ENCODE measurements at regions not wholly inside any gene's neighbourhood (a gene's known extent, or its start where the extent isn't known, plus 50 kb on each side); places are given as distances from the start of the nearest gene placed in this dataset.
"Not testable (repeated sequence)": the region's sequence is repeated elsewhere in the genome, so short reads cannot be mapped to it uniquely, and the experiment has no call there.

GRCh38 chr2:75408771-75409170 is 152.0 kb downstream of the EVA1A start:
- ATAC-seq: no peak
- H3K4me1 Mint-ChIP-seq (ENCODE audit: low read depth in 2 of 2): no peaks in the 10 kb centered on the region
- peaks cover 10% of the 10 kb centered on the region for H3K36me3 Mint-ChIP-seq
- peaks cover 5 to 16% of the 10 kb centered on the region in 2 donors for H3K27me3 Mint-ChIP-seq
- H3K27ac Mint-ChIP-seq: no peak overlapping the region
- peaks cover 7% of the 10 kb centered on the region for H3K9me3 Mint-ChIP-seq
- H3K4me3 Mint-ChIP-seq: no peak overlapping the region
- DNase-seq (ENCODE audit: low spot score): no peak

- Mint-ChIP-seq H3K27me3 (peaks cover 16 to 28% of the 10 kb centered on the region in 2 donors), H3K4me1 (ENCODE audit: low read depth in 2 of 2) (no peaks in the 10 kb centered on the region), H3K4me3 (no peak overlapping the region), H3K36me3 (peaks cover 10% of the 10 kb centered on the region), H3K9me3 (peaks cover 4% of the 10 kb centered on the region), H3K27ac (no peak overlapping the region)
- DNase-seq (ENCODE audit: low spot score) (no peak), ATAC-seq (no peak)
These were observed 153.7 kb downstream of the EVA1A start for GRCh38 chr2:75407038-75407530.

DNA sequence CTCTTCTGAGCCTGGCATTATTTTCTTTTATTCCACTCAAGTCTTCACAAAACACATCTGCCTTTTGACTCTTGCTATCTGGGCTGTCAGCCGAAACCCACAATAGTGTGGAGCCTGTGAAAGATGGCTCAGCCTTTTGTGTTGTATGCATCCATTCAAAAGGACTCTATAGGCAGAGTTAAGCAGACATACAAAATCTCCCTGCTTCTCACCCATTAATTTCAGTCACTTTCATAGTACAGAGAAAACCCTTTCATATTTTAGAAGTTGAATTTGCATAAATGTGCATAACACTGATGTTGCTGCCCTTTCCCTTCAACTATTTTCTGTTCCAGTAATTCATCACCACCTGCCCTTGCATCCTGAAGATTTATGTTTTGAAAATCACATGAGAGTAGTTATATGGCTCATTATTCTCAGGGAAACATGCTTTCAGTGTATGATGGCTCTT is 154.6 kb downstream of the EVA1A start:
- H3K4me1 Mint-ChIP-seq (ENCODE audit: low read depth in 2 of 2): no peaks in the 10 kb centered on the region
- H3K27ac Mint-ChIP-seq: no peak overlapping the region
- H3K36me3 Mint-ChIP-seq: peaks cover 10% of the 10 kb centered on the region
- H3K4me3 Mint-ChIP-seq: no peak overlapping the region
- H3K27me3 Mint-ChIP-seq: peaks cover 16 to 34% of the 10 kb centered on the region in 2 donors
- H3K9me3 Mint-ChIP-seq: peaks cover 4% of the 10 kb centered on the region
- DNase-seq (ENCODE audit: low spot score) (no peak), ATAC-seq (no peak)

DNA sequence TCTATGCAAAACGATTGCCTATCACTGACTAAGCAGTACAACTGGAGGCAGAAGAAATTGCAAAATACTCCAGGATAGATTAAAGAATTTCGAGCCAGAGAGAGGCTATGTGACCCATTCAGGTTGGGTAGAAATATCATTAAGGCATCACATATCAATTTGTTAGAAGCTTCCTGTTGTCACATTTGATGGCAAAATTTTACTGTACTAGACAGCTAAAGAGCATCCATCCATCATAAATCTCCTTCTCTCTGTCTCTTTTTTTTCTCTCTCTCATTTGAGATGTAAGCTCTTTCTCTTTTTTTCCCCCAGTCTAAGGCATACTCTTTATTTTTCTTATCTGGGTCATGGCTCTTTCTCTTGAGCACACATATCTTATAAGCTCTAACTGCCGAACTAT is 155.7 kb downstream of the EVA1A start:
- peaks cover 15 to 27% of the 10 kb centered on the region in 2 donors for H3K27me3 Mint-ChIP-seq
- no peak overlapping the region for H3K4me3 Mint-ChIP-seq
- ATAC-seq (no peak), DNase-seq (ENCODE audit: low spot score) (no peak)
- H3K36me3 Mint-ChIP-seq: peaks cover 3% of the 10 kb centered on the region
- H3K9me3 Mint-ChIP-seq: no peaks in the 10 kb centered on the region
- no peak overlapping the region for H3K27ac Mint-ChIP-seq
- no peaks in the 10 kb centered on the region for H3K4me1 Mint-ChIP-seq (ENCODE audit: low read depth in 2 of 2)

- peaks cover 14 to 30% of the 10 kb centered on the region in 2 donors for H3K27me3 Mint-ChIP-seq
- H3K36me3 Mint-ChIP-seq: no peaks in the 10 kb centered on the region
- no peak overlapping the region for H3K4me3 Mint-ChIP-seq
- no peak overlapping the region for H3K27ac Mint-ChIP-seq
- H3K9me3 Mint-ChIP-seq: no peaks in the 10 kb centered on the region
- no peak for ATAC-seq
- no peaks in the 10 kb centered on the region for H3K4me1 Mint-ChIP-seq (ENCODE audit: low read depth in 2 of 2)
- DNase-seq (ENCODE audit: low spot score): no peak
These were observed 156.7 kb downstream of the EVA1A start for GRCh38 chr2:75403991-75404428.

- Mint-ChIP-seq H3K4me1 (ENCODE audit: low read depth in 2 of 2) (no peaks in the 10 kb centered on the region), H3K4me3 (no peak overlapping the region), H3K9me3 (no peaks in the 10 kb centered on the region), H3K27ac (no peak overlapping the region), H3K27me3 (peaks cover 2 to 32% of the 10 kb centered on the region in 2 donors), H3K36me3 (no peaks in the 10 kb centered on the region)
- DNase-seq (ENCODE audit: low spot score) (no peak), ATAC-seq (no peak)
These were observed 164.4 kb downstream of the EVA1A start for GRCh38 chr2:75396314-75396713.

DNA sequence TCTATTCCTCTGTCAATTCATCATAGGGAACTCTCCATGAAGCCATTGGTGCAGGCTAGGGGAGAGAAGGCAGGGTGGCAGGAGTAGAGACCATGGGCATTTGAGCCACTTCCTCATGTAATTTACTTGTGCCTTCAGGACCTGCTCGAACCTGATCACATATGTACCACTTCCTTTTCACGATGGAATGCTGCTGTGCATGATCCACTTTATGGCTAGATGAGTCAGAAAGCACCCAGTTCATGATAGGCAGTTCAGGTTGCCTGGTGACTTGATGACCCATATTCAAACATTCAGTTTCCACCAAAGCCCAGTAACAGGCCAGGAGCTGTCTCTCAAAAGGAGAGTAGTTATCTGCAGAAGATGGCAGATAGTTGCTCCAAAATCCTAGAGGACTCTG is 166.0 kb downstream of the EVA1A start:
- peaks cover 2 to 39% of the 10 kb centered on the region in 2 donors for H3K27me3 Mint-ChIP-seq
- not testable (repeated sequence) for H3K36me3 Mint-ChIP-seq; H3K27ac Mint-ChIP-seq; DNase-seq (ENCODE audit: low spot score); H3K4me1 Mint-ChIP-seq (ENCODE audit: low read depth in 2 of 2); H3K9me3 Mint-ChIP-seq; H3K4me3 Mint-ChIP-seq; ATAC-seq

- H3K4me3 Mint-ChIP-seq: no peak overlapping the region
- H3K9me3 Mint-ChIP-seq: no peaks in the 10 kb centered on the region
- no peaks in the 10 kb centered on the region for H3K4me1 Mint-ChIP-seq (ENCODE audit: low read depth in 2 of 2)
These were observed 170.6 kb downstream of the EVA1A start for GRCh38 chr2:75390169-75390568.

GRCh38 chr2:75389271-75389670 is 171.5 kb downstream of the EVA1A start:
- no peak for ATAC-seq
- H3K27me3 Mint-ChIP-seq: peaks cover 3 to 25% of the 10 kb centered on the region in 2 donors
- H3K27ac Mint-ChIP-seq: no peak overlapping the region
- no peaks in the 10 kb centered on the region for H3K9me3 Mint-ChIP-seq
- DNase-seq (ENCODE audit: low spot score): no peak
- H3K4me3 Mint-ChIP-seq: no peak overlapping the region
- H3K36me3 Mint-ChIP-seq: no peaks in the 10 kb centered on the region
- H3K4me1 Mint-ChIP-seq (ENCODE audit: low read depth in 2 of 2): no peaks in the 10 kb centered on the region

More at GRCh38 chr2:75390169-75390568, 170.6 kb downstream of the EVA1A start:
- no peak for ATAC-seq
- DNase-seq (ENCODE audit: low spot score): no peak
- Mint-ChIP-seq H3K36me3 (no peaks in the 10 kb centered on the region), H3K27ac (no peak overlapping the region), H3K27me3 (peaks cover 3 to 16% of the 10 kb centered on the region in 2 donors)

GRCh38 chr2:75381032-75381431 is 179.7 kb downstream of the EVA1A start:
- no peaks in the 10 kb centered on the region for H3K36me3 Mint-ChIP-seq
- no peak for ATAC-seq
- no peak overlapping the region for H3K27ac Mint-ChIP-seq
- no peak for DNase-seq (ENCODE audit: low spot score)
- H3K27me3 Mint-ChIP-seq: peaks cover 3 to 21% of the 10 kb centered on the region in 2 donors
- no peaks in the 10 kb centered on the region for H3K4me1 Mint-ChIP-seq (ENCODE audit: low read depth in 2 of 2)
- H3K9me3 Mint-ChIP-seq: peaks cover 4% of the 10 kb centered on the region
- H3K4me3 Mint-ChIP-seq: no peak overlapping the region

GRCh38 chr2:75379476-75380210 is 180.3 kb upstream of the TACR1 start:
- Mint-ChIP-seq H3K4me3 (no peak overlapping the region), H3K27ac (no peak overlapping the region), H3K36me3 (no peaks in the 10 kb centered on the region), H3K4me1 (ENCODE audit: low read depth in 2 of 2) (no peaks in the 10 kb centered on the region), H3K27me3 (peaks cover 3 to 14% of the 10 kb centered on the region in 2 donors), H3K9me3 (peaks cover 4% of the 10 kb centered on the region)
- ATAC-seq: peak in 1 of 2 donors; percentile 6
- no peak for DNase-seq (ENCODE audit: low spot score)

DNA sequence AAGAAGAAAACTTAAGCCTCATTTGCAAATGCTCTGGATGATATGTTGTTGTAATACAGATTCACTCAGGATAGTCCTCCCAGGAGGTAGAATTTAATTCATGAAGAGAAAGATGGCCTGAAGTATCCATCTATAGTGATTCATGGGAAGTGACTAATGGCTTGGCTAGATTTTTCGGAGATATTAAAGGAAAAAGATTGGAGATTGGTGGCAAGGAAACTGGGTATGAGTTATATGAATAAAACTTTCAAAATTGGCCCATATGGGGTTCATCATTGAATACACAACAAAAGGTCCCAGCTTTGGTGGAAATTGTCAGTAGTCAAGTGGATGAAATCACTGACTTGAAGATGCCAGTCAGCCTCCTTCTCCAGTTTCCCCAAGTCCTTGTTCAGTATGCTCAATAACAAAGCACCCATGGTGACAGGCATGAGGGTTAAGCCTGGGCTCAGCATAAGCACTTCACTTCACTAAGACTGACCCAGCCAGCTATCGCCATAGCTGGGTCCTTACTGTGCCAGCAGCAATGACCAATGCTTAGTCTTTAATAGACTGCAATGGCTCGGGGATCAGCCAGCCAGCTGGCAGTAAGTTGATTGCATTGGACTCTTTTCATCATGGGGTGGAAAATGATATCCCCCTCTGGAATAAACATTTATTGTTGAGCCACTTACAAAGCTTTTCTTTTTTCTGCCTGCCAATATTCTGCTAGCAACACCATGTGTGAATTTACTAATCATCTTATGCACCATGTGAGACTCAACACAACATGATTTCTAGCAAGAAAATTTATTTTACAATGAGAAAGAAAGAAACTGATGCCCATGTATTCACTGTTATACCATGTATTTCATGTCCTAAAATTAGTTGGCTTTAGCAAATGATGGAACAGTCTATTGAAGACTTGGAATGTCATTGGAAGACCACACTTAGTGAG is 176.6 kb upstream of the TACR1 start:
- Mint-ChIP-seq H3K9me3 (peaks cover 18% of the 10 kb centered on the region), H3K27ac (no peak overlapping the region), H3K4me1 (ENCODE audit: low read depth in 2 of 2) (no peaks in the 10 kb centered on the region), H3K36me3 (peaks cover 9% of the 10 kb centered on the region), H3K4me3 (no peak overlapping the region), H3K27me3 (peaks cover 3 to 19% of the 10 kb centered on the region in 2 donors)
- ATAC-seq: no peak
- no peak for DNase-seq (ENCODE audit: low spot score)

GRCh38 chr2:75374414-75374957 is 175.2 kb upstream of the TACR1 start:
- H3K4me1 Mint-ChIP-seq (ENCODE audit: low read depth in 2 of 2); H3K27ac Mint-ChIP-seq; DNase-seq (ENCODE audit: low spot score); H3K4me3 Mint-ChIP-seq; ATAC-seq: not testable (repeated sequence)
- peaks cover 3 to 31% of the 10 kb centered on the region in 2 donors for H3K27me3 Mint-ChIP-seq
- H3K9me3 Mint-ChIP-seq: peaks cover 21% of the 10 kb centered on the region
- peaks cover 16% of the 10 kb centered on the region for H3K36me3 Mint-ChIP-seq

Data from natural killer cell treated with Interleukin-12 subunit alpha and Interleukin-12 subunit beta and Interleukin-15 and Interleukin-18, amount 100 ng/mL, for 72 hours (primary cell).